ENCODE measurements at regions not wholly inside any gene's neighbourhood (a gene's known extent, or its start where the extent isn't known, plus 50 kb on each side); places are given as distances from the start of the nearest gene placed in this dataset.

- TF ChIP-seq NELFE (IDR thresholded peaks at IDR 0.05; ENCODE audit: insufficient read depth, insufficient read length), result no peak
- no peak for TF ChIP-seq HMGN3 (IDR thresholded peaks at IDR 0.05; ENCODE audit: borderline replicate concordance, extremely low read depth, insufficient read length, low read depth, low read length)
- TF ChIP-seq CSDE1 (IDR thresholded peaks at IDR 0.05), result no peak
Observed at GRCh38 chr12:75742961-75743360, 231.6 kb upstream of the KRR1 start (continued).

GRCh38 chr12:75742048-75742447 is 230.6 kb upstream of the KRR1 start:
- FAIRE-seq (no peak), DNase-seq (ENCODE audit: extremely low read depth in 1 of 4, low spot score in 3 of 4) (no peak), ATAC-seq (no peak)
- Histone ChIP-seq H3K9ac (ENCODE audit: insufficient read depth in 1 of 2, low read depth in 2 of 2, low read length in 2 of 2) (no peak overlapping the region), H4K20me1 (replicated peaks; ENCODE audit: control insufficient read depth, insufficient read depth, low read length) (no peaks in the 10 kb centered on the region), H3K27ac (ENCODE audit: extremely low read depth, low read depth, low read length) (no peak overlapping the region), H2AFZ (ENCODE audit: low read depth, low read length) (no peak overlapping the region), H3K36me3 (ENCODE audit: control insufficient read depth, insufficient read depth, low read length) (no peaks in the 10 kb centered on the region), H3K4me2 (ENCODE audit: insufficient read depth, low read length) (no peak overlapping the region), H3K4me3 (no peak overlapping the region), H3K9me3 (replicated peaks; ENCODE audit: control insufficient read depth, insufficient read depth, low read depth, low read length) (no peaks in the 10 kb centered on the region), H3K27me3 (ENCODE audit: control insufficient read depth in 2 of 2, insufficient read depth in 2 of 2, low read length in 2 of 2) (peaks cover 7% of the 10 kb centered on the region in 2 experiments; a peak in 3 of 5 replicates), H3K4me1 (replicated peaks in 1 of 2; ENCODE audit: control insufficient read depth in 2 of 2, insufficient read depth in 2 of 2, low read length in 2 of 2) (no peaks in the 10 kb centered on the region), H3K9me1 (ENCODE audit: control insufficient read depth, insufficient read depth, low read length) (no peaks in the 10 kb centered on the region), H3K79me2 (ENCODE audit: control insufficient read depth, insufficient read depth, low read length) (no peaks in the 10 kb centered on the region)
- CTCF ChIA-PET (ENCODE audit: low intra/inter-chr PET ratio), result no interaction called here
- POLR2A ChIA-PET, result no interaction called here
- no TSS peak for BruUV-seq (replicated peaks)
- intact Hi-C loops (cut with micrococcal nuclease) (no loop called here), in situ Hi-C loops (cut with MboI) (no loop called here)
- WGBS (ENCODE audit: insufficient coverage, low coverage, missing lambda C conversion rate), result 10% methylated on average over 4 of the region's 4 CpGs
- TF ChIP-seq ATF1 (CRISPR knock-in tag; IDR thresholded peaks at IDR 0.05), result no peak
- no peak for TF ChIP-seq ATF1 (tag; IDR thresholded peaks at IDR 0.05)

GRCh38 chr12:75739912-75740311 is 228.5 kb upstream of the KRR1 start:
- CTCF ChIA-PET (ENCODE audit: low intra/inter-chr PET ratio), result no interaction called here
- intact Hi-C loops (cut with micrococcal nuclease), result no loop called here
- H3K79me2 ChIP-seq (ENCODE audit: control insufficient read depth, insufficient read depth, low read length), result no peaks in the 10 kb centered on the region
- TF ChIP-seq SMC3 (conservative IDR thresholded peaks at IDR 0.05; ENCODE audit: insufficient read depth, low read depth, low read length) (no peak), TCF7L2 (IDR thresholded peaks at IDR 0.05; ENCODE audit: low read depth, low read length) (no peak), DDX20 (tag; IDR thresholded peaks at IDR 0.05; ENCODE audit: low read depth) (no peak), PYGO2 (tag; IDR thresholded peaks at IDR 0.05) (no peak), RFX5 (IDR thresholded peaks at IDR 0.05; ENCODE audit: low read depth, low read length) (no peak), ZNF512 (tag; IDR thresholded peaks at IDR 0.05) (no peak), EWSR1 (IDR thresholded peaks at IDR 0.05; ENCODE audit: borderline replicate concordance, low read depth, partially characterized antibody) (no peak), MAFG (tag; conservative IDR thresholded peaks at IDR 0.05) (no peak), ETS1 (conservative IDR thresholded peaks at IDR 0.05; ENCODE audit: control insufficient read depth, low read depth, low read length) (no peak)

More at GRCh38 chr12:75739912-75740311, 228.5 kb upstream of the KRR1 start:
- 7% methylated on average over 1 of the region's 1 CpG for WGBS (ENCODE audit: insufficient coverage, low coverage, missing lambda C conversion rate)
- Histone ChIP-seq H3K4me2 (ENCODE audit: insufficient read depth, low read length) (no peak overlapping the region), H3K9ac (ENCODE audit: insufficient read depth in 1 of 2, low read depth in 2 of 2, low read length in 2 of 2) (no peak overlapping the region), H3K9me3 (replicated peaks; ENCODE audit: control insufficient read depth, insufficient read depth, low read depth, low read length) (no peaks in the 10 kb centered on the region), H3K27me3 (ENCODE audit: control insufficient read depth in 2 of 2, insufficient read depth in 2 of 2, low read length in 2 of 2) (peaks cover 0 to 7% of the 10 kb centered on the region in 2 experiments; a peak in 2 of 5 replicates), H2AFZ (ENCODE audit: low read depth, low read length) (no peak overlapping the region), H3K9me1 (ENCODE audit: control insufficient read depth, insufficient read depth, low read length) (no peaks in the 10 kb centered on the region), H3K4me1 (replicated peaks in 1 of 2; ENCODE audit: control insufficient read depth in 2 of 2, insufficient read depth in 2 of 2, low read length in 2 of 2) (no peaks in the 10 kb centered on the region), H3K36me3 (ENCODE audit: control insufficient read depth, insufficient read depth, low read length) (no peaks in the 10 kb centered on the region), H4K20me1 (replicated peaks; ENCODE audit: control insufficient read depth, insufficient read depth, low read length) (no peaks in the 10 kb centered on the region), H3K4me3 (no peak overlapping the region), H3K27ac (ENCODE audit: extremely low read depth, low read depth, low read length) (no peak overlapping the region)
- in situ Hi-C loops (cut with MboI), result no loop called here
- ATAC-seq (no peak), FAIRE-seq (no peak), DNase-seq (ENCODE audit: extremely low read depth in 1 of 4, low spot score in 3 of 4) (no peak)
- POLR2A ChIA-PET, result no interaction called here
- no TSS peak for BruUV-seq (replicated peaks)
